ENCODE measurements at regions not wholly inside any gene's neighbourhood (a gene's known extent, or its start where the extent isn't known, plus 50 kb on each side); places are given as distances from the start of the nearest gene placed in this dataset.

- TF ChIP-seq, protein P1, sequence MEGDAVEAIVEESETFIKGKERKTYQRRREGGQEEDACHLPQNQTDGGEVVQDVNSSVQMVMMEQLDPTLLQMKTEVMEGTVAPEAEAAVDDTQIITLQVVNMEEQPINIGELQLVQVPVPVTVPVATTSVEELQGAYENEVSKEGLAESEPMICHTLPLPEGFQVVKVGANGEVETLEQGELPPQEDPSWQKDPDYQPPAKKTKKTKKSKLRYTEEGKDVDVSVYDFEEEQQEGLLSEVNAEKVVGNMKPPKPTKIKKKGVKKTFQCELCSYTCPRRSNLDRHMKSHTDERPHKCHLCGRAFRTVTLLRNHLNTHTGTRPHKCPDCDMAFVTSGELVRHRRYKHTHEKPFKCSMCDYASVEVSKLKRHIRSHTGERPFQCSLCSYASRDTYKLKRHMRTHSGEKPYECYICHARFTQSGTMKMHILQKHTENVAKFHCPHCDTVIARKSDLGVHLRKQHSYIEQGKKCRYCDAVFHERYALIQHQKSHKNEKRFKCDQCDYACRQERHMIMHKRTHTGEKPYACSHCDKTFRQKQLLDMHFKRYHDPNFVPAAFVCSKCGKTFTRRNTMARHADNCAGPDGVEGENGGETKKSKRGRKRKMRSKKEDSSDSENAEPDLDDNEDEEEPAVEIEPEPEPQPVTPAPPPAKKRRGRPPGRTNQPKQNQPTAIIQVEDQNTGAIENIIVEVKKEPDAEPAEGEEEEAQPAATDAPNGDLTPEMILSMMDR (IDR thresholded peaks at IDR 0.05; ENCODE audit: borderline replicate concordance, extremely low read depth, low read length, poor library complexity, severe bottlenecking): no peak
- no peak for TF ChIP-seq EZH2 (IDR thresholded peaks at IDR 0.05; ENCODE audit: borderline replicate concordance, low read depth, low read length, severe bottlenecking)
These were observed 156.3 kb downstream of the DISP1 start for GRCh38 chr1:222971146-222971545.

Data from DND-41 (cell line).